Hepatocyte (in vitro differentiated cells): ENCODE measurements at regions not wholly inside any gene's neighbourhood (a gene's known extent, or its start where the extent isn't known, plus 50 kb on each side); places are given as distances from the start of the nearest gene placed in this dataset.

Experiments used
- DNase-seq: peaks from one replicate; pipeline ENCODE4 v3.0.0-alpha.2; 2016; ENCODE audit warnings: low spot score
- H2AFZ ChIP-seq: fragments of 200-600 bp; sonication (generic); 2 replicates; pipeline ENCODE4 v1.6.0; 2016; ENCODE audit warnings: antibody characterized with exemption, mild to moderate bottlenecking
- H3K27ac ChIP-seq: fragments of 200-600 bp; sonication (generic); 2 replicates; pipeline ENCODE4 v1.5.1; 2016; ENCODE audit warnings: mild to moderate bottlenecking
- H3K27me3 ChIP-seq: fragments of 200-600 bp; sonication (generic); 2 replicates; pipeline ENCODE4 v1.6.1; 2016
- H3K36me3 ChIP-seq: fragments of 200-600 bp; sonication (generic); replicated peaks from 2 replicates; pipeline ENCODE4 v1.5.1; 2016; ENCODE audit warnings: low read depth; ENCODE audit not compliant: insufficient read depth
- H3K4me1 ChIP-seq: fragments of 200-600 bp; sonication (generic); 2 replicates; pipeline ENCODE4 v1.5.1; 2016; ENCODE audit warnings: mild to moderate bottlenecking, moderate library complexity; ENCODE audit not compliant: insufficient read depth
- H3K4me2 ChIP-seq: fragments of 200-600 bp; sonication (generic); 2 replicates; pipeline ENCODE4 v1.6.0; 2016
- H3K4me3 ChIP-seq: fragments of 200-600 bp; sonication (generic); 2 replicates; pipeline ENCODE4 v1.5.1; 2016; ENCODE audit warnings: mild to moderate bottlenecking
- H3K79me2 ChIP-seq: fragments of 200-600 bp; sonication (generic); 2 replicates; pipeline ENCODE4 v1.6.0; 2017; ENCODE audit warnings: mild to moderate bottlenecking
- H3K9me2 ChIP-seq: fragments of 200-600 bp; sonication (generic); replicated peaks from 2 replicates; pipeline ENCODE4 v1.6.0; 2017; ENCODE audit warnings: mild to moderate bottlenecking; ENCODE audit not compliant: insufficient read depth
- H3K9me3 ChIP-seq: fragments of 200-600 bp; sonication (generic); 2 replicates; pipeline ENCODE4 v1.5.1; 2016; ENCODE audit warnings: low read depth, mild to moderate bottlenecking
- H4K20me1 ChIP-seq: fragments of 200-600 bp; sonication (generic); 2 replicates; pipeline ENCODE4 v1.6.0; 2016; ENCODE audit warnings: mild to moderate bottlenecking; ENCODE audit not compliant: insufficient read depth, poor library complexity, severe bottlenecking
- CTCF ChIP-seq: fragments of 200-600 bp; sonication (generic); IDR thresholded peaks from 2 replicates; pipeline ENCODE4 v1.5.1; 2016; ENCODE audit warnings: antibody characterized with exemption, mild to moderate bottlenecking; ENCODE audit not compliant: poor library complexity
- EZH2 ChIP-seq: fragments of 200-600 bp; sonication (generic); IDR thresholded peaks from 2 replicates; pipeline ENCODE4 v1.6.1; 2016; ENCODE audit warnings: antibody characterized with exemption, mild to moderate bottlenecking, borderline replicate concordance
- EZH2phosphoT487 ChIP-seq: fragments of 200-600 bp; sonication (generic); IDR thresholded peaks from one replicate; pipeline ENCODE4 v1.6.1; 2018; ENCODE audit warnings: antibody characterized with exemption, mild to moderate bottlenecking, low read depth, moderate library complexity; ENCODE audit not compliant: unreplicated experiment, severe bottlenecking
- WGBS: methylation state at CpG from one replicate; pipeline ENCODE4 v1.1.6; 2016; ENCODE audit warnings: low lambda C conversion rate; ENCODE audit errors: missing lambda C conversion rate; 5-methylcytosine and 5-hydroxymethylcytosine counted together

- 87% methylated on average over 21 of the region's 21 CpGs for WGBS
These were observed 1475.2 kb downstream of the TBC1D22A start for GRCh38 chr22:48237466-48238283.

GRCh38 chr22:48236261-48236660 lies 1473.8 kb downstream of the TBC1D22A start:
- H3K9me2 ChIP-seq: no peaks in the 10 kb centered on the region
- H3K4me2 ChIP-seq: no peak overlapping the region
- no peaks in the 10 kb centered on the region for H3K4me1 ChIP-seq
- H3K36me3 ChIP-seq: no peaks in the 10 kb centered on the region
- H3K9me3 ChIP-seq: peaks cover 3% of the 10 kb centered on the region
- no peaks in the 10 kb centered on the region for H3K27me3 ChIP-seq
- DNase-seq: no peak
- 74% methylated on average over 4 of the region's 4 CpGs for WGBS
- no peak overlapping the region for H3K4me3 ChIP-seq
- no peaks in the 10 kb centered on the region for H3K79me2 ChIP-seq
- H3K27ac ChIP-seq: no peak overlapping the region
- no peak for TF ChIP-seq EZH2phosphoT487
- no peak for TF ChIP-seq EZH2
- TF ChIP-seq CTCF: no peak
- no peak overlapping the region for H2AFZ ChIP-seq
- H4K20me1 ChIP-seq: no peaks in the 10 kb centered on the region

More at GRCh38 chr22:48237466-48238283, 1475.2 kb downstream of the TBC1D22A start:
- no peak for DNase-seq
- H3K4me3 ChIP-seq: no peak overlapping the region
- no peak overlapping the region for H3K27ac ChIP-seq
- no peak overlapping the region for H3K4me2 ChIP-seq
- H3K79me2 ChIP-seq: no peaks in the 10 kb centered on the region
- no peaks in the 10 kb centered on the region for H3K36me3 ChIP-seq
- H4K20me1 ChIP-seq: no peaks in the 10 kb centered on the region
- no peak overlapping the region for H2AFZ ChIP-seq
- no peaks in the 10 kb centered on the region for H3K4me1 ChIP-seq
- H3K9me3 ChIP-seq: no peaks in the 10 kb centered on the region
- H3K27me3 ChIP-seq: no peaks in the 10 kb centered on the region
- TF ChIP-seq CTCF: no peak
- TF ChIP-seq EZH2phosphoT487: no peak
- TF ChIP-seq EZH2: no peak
- H3K9me2 ChIP-seq: no peaks in the 10 kb centered on the region

- no peak for TF ChIP-seq EZH2
- no peak for TF ChIP-seq EZH2phosphoT487
- no peak for TF ChIP-seq CTCF
- H3K79me2 ChIP-seq: no peaks in the 10 kb centered on the region
- no peaks in the 10 kb centered on the region for H3K36me3 ChIP-seq
- peaks cover 3% of the 10 kb centered on the region for H3K9me3 ChIP-seq
- no peaks in the 10 kb centered on the region for H3K27me3 ChIP-seq
- no peaks in the 10 kb centered on the region for H3K9me2 ChIP-seq
- DNase-seq: no peak
- no peak overlapping the region for H3K4me2 ChIP-seq
- no peaks in the 10 kb centered on the region for H3K4me1 ChIP-seq
- H3K4me3 ChIP-seq: no peak overlapping the region
- H4K20me1 ChIP-seq: no peaks in the 10 kb centered on the region
- no peak overlapping the region for H3K27ac ChIP-seq
- H2AFZ ChIP-seq: no peak overlapping the region
- WGBS: 91% methylated on average over 9 of the region's 9 CpGs
These were observed 1473.3 kb downstream of the TBC1D22A start for GRCh38 chr22:48235744-48236143.
